Uterus (tissue), 3 donors: ENCODE measurements at regions not wholly inside any gene's neighbourhood (a gene's known extent, or its start where the extent isn't known, plus 50 kb on each side); places are given as distances from the start of the nearest gene placed in this dataset.

Experiments used
- DNase-seq, 2 donors: peaks; one replicate each; pipeline ENCODE4 v3.0.0-alpha.2; 2019 to 2020
- H3K27ac ChIP-seq, 2 donors: fragments of 200-600 bp; sonication (generic); 1 replicate in 1 of 2; 2 replicates in 1 of 2; pipeline ENCODE4 v1.5.1; 2016 to 2018
- H3K27me3 ChIP-seq, 2 donors: fragments of 200-600 bp; sonication (generic); one replicate each; pipeline ENCODE4 v1.5.1; 2018 to 2019; ENCODE audit warnings: control low read depth in 1 of 2
- H3K36me3 ChIP-seq, 2 donors: fragments of 200-600 bp; sonication (generic); one replicate each; pipeline ENCODE4 v1.5.1; 2019; ENCODE audit warnings: control low read depth in 1 of 2
- H3K4me1 ChIP-seq, 2 donors: fragments of 200-600 bp; sonication (generic); one replicate each; pipeline ENCODE4 v1.5.1; 2018 to 2019; ENCODE audit warnings: control low read depth in 1 of 2
- H3K4me3 ChIP-seq, 2 donors: fragments of 200-600 bp; sonication (generic); 1 replicate in 1 of 2; 2 replicates in 1 of 2; pipeline ENCODE4 v1.5.1; 2018 to 2019; ENCODE audit warnings: mild to moderate bottlenecking in 1 of 2
- H3K9me3 ChIP-seq, 2 donors: fragments of 200-600 bp; sonication (generic); one replicate each; pipeline ENCODE4 v1.5.1; 2019; ENCODE audit warnings: control low read depth in 1 of 2
- POLR2A ChIP-seq, 2 donors: fragments of 450-650 bp; IDR thresholded peaks; one replicate each; pipeline ENCODE4 v1.6.1; 2016; ENCODE audit warnings: antibody characterized with exemption in 2 of 2, mild to moderate bottlenecking in 1 of 2, moderate library complexity in 1 of 2
- intact Hi-C: fragments of 100-400 bp; cut with DNase I; formaldehyde crosslinking; loops from one replicate; pipeline ENCODE4 v1.15.1; 2023; ENCODE audit warnings: low total_unique reads
- TF ChIP-seq, protein P1 (sequence below), 4 experiments: fragments of 200-600 bp in 2 of 4; fragments of 450-650 bp in 2 of 4; sonication (generic) in 2 of 4; IDR thresholded peaks; one replicate each; pipeline ENCODE4 v1.5.1; 2016 to 2019; ENCODE audit warnings: antibody characterized with exemption in 4 of 4, mild to moderate bottlenecking in 2 of 4, moderate library complexity in 1 of 4
- donor health status: DM: yes; HTN: yes; CAD: no.

DNA sequence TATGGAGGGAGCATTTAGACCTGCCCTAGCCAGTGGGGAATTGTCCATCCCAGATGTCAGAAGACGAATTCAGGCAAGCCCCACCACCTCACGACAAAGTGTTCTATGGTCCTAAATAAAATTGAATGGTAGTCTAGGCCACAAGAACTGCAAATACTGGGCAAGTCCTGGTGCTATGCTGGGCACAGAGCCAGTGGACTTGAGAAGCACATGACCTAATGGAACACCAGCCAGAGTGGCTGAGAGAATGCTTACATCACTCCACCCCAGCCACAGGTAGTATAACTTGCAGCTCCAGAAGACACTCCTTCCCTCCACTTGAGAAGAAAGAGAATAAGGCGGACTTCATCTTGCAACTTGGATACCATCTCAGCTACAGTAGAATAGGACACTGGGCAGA is 567.3 kb upstream of the CXADR start:
- no peak for TF ChIP-seq POLR2A (IDR thresholded peaks at IDR 0.05)
- TF ChIP-seq, protein P1, sequence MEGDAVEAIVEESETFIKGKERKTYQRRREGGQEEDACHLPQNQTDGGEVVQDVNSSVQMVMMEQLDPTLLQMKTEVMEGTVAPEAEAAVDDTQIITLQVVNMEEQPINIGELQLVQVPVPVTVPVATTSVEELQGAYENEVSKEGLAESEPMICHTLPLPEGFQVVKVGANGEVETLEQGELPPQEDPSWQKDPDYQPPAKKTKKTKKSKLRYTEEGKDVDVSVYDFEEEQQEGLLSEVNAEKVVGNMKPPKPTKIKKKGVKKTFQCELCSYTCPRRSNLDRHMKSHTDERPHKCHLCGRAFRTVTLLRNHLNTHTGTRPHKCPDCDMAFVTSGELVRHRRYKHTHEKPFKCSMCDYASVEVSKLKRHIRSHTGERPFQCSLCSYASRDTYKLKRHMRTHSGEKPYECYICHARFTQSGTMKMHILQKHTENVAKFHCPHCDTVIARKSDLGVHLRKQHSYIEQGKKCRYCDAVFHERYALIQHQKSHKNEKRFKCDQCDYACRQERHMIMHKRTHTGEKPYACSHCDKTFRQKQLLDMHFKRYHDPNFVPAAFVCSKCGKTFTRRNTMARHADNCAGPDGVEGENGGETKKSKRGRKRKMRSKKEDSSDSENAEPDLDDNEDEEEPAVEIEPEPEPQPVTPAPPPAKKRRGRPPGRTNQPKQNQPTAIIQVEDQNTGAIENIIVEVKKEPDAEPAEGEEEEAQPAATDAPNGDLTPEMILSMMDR (IDR thresholded peaks at IDR 0.05) = no peak

DNA sequence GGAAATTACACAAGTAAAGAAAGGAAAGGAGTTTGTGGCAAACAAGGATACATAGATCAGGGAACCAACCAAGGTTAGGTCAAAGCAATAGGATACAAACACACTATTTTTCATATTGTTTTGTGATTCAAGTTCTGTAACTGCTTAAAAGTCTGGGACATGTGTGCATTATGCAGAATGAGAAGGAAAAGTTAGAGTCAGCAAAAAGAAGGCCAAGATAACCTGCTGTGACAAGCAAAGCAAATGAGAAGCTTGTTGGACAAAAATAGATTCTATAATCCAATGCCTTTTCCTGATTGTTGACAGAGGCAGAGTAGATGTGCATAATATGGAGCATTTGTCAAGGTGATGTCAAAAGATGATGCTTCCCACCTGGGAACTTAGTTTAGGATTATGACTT is 556.0 kb upstream of the CXADR start:
- intact Hi-C loops = no loop called here
- Histone ChIP-seq H3K4me1 (no peaks in the 10 kb centered on the region), H3K27ac (no peak overlapping the region), H3K4me3 (no peak overlapping the region), H3K27me3 (no peaks in the 10 kb centered on the region), H3K9me3 (no peaks in the 10 kb centered on the region), H3K36me3 (peaks cover 0 to 3% of the 10 kb centered on the region in 2 donors)
- no peak for TF ChIP-seq POLR2A (IDR thresholded peaks at IDR 0.05)
- TF ChIP-seq, protein P1 (IDR thresholded peaks at IDR 0.05) = no peak
- no peak for DNase-seq

More for the DNA sequence above, 567.3 kb upstream of the CXADR start:
- peaks cover 0 to 7% of the 10 kb centered on the region in 2 donors for H3K9me3 ChIP-seq
- DNase-seq = no peak
- no peaks in the 10 kb centered on the region for H3K27me3 ChIP-seq
- H3K4me1 ChIP-seq = no peaks in the 10 kb centered on the region
- H3K36me3 ChIP-seq = no peaks in the 10 kb centered on the region
- H3K4me3 ChIP-seq = no peak overlapping the region
- H3K27ac ChIP-seq = no peak overlapping the region
- intact Hi-C loops = no loop called here

DNA sequence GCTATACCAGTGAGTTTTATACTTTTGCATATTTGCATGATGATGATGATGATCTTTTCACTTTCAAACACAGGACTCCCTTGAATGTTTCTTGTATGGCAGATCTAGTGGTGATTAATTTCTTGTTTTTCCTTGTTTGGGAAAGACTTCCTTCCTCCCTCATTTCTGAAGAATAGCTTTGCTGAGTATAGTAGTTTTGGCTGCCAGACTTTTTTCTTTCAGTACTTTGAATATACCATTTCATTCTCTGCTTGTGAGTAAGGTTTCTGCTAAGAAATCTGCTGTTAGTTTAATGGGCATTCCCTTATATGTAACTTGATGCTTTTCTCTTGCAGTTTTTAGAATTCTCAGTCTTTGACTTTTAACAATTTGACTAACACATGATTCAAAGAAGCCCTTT is 547.4 kb upstream of the CXADR start:
- H3K4me1 ChIP-seq = no peaks in the 10 kb centered on the region
- H3K9me3 ChIP-seq = no peaks in the 10 kb centered on the region
- DNase-seq = no peak
- H3K4me3 ChIP-seq = no peak overlapping the region
- no peaks in the 10 kb centered on the region for H3K27me3 ChIP-seq
- intact Hi-C loops = no loop called here
- TF ChIP-seq, protein P1 (IDR thresholded peaks at IDR 0.05) = no peak
- no peak for TF ChIP-seq POLR2A (IDR thresholded peaks at IDR 0.05)
- no peaks in the 10 kb centered on the region for H3K36me3 ChIP-seq
- H3K27ac ChIP-seq = no peak overlapping the region

DNA sequence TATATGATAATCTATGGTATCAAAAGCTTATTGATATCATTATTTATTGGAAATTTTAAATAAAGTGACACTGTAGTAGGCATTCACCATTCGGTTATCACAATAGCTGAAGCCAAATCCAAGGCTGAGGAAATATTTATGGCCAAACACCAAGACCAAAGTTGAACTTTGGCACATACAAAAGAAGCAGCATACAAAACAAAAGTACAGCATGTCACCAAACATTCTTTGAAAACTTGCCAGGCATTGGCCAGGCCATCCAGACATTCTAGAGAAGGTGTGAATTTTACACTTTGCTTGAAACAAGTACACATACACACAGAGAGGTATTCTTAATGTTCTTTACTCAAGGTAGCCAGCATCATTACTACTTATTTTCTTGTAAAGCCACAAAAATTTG is 544.4 kb upstream of the CXADR start:
- DNase-seq = no peak
- TF ChIP-seq, protein P1 (IDR thresholded peaks at IDR 0.05) = no peak
- no peak for TF ChIP-seq POLR2A (IDR thresholded peaks at IDR 0.05)
- no peaks in the 10 kb centered on the region for H3K9me3 ChIP-seq
- H3K36me3 ChIP-seq = no peaks in the 10 kb centered on the region
- no peak overlapping the region for H3K27ac ChIP-seq
- H3K4me3 ChIP-seq = no peak overlapping the region
- no peaks in the 10 kb centered on the region for H3K27me3 ChIP-seq
- H3K4me1 ChIP-seq = no peaks in the 10 kb centered on the region
- intact Hi-C loops = no loop called here

DNA sequence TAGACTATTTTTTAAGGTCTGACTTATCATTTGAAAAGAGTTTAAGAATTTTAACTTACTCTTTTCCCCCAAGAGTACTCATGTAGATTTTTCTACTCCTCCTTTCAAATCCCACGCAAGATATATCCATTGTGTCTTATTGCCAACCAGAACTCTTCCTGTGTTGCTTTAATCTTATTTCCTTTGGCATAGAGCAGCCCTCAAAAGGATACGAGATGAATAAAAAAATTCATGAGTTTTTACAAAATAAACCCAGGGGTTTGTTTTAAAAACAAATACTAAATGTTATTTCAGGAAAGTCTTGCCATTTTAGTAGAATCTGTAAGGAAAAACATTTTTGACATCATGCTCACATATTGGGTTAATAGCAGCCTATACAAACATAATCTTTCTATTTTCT is 543.2 kb upstream of the CXADR start:
- Histone ChIP-seq H3K27me3 (no peaks in the 10 kb centered on the region), H3K36me3 (no peaks in the 10 kb centered on the region), H3K9me3 (no peaks in the 10 kb centered on the region), H3K4me1 (no peaks in the 10 kb centered on the region), H3K4me3 (no peak overlapping the region), H3K27ac (no peak overlapping the region)
- DNase-seq = no peak
- TF ChIP-seq, protein P1 (IDR thresholded peaks at IDR 0.05) = no peak
- TF ChIP-seq POLR2A (IDR thresholded peaks at IDR 0.05) = no peak
- intact Hi-C loops = no loop called here
